NCI-H510A treated with DMSO at 0.1 percent for 48 hours (cell line): ENCODE measurements at regions not wholly inside any gene's neighbourhood (a gene's known extent, or its start where the extent isn't known, plus 50 kb on each side); places are given as distances from the start of the nearest gene placed in this dataset.

Experiments
- DNase-seq: peaks from one replicate; lab custom pipeline; 2025; lab: John Stamatoyannopoulos, UW

DNA sequence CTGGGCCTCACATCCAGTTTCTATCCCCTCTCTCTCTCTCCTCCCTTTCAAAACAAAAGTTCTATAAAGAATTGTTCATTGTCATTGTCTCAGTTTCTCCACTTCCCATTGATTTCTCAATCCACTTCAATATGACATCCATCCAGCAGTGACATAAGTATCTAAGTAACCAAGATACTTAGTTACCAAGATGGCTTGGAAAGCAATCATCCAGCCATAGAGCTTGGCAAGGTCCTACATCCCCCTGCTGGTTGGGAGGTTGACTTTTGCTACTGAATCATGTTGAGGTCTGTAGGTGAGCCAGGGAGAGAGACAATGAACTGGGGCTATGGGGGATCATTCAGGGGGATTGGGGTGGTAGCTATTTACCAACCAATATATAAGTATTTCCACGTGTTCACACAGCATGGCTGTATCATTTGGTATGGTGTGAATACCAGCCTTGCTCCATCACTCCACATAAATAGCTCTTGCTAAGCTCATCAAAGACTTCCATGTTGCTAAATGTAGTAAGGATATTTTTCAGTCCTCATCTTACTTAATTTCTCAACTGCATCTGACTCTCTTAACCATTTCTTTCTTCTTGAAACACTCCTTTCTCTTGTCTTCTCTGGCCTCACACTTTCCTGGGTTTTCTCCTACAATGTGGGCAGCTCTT, 58.8 kb upstream of the NTRK3 start:
- DNase-seq: no peak

DNA sequence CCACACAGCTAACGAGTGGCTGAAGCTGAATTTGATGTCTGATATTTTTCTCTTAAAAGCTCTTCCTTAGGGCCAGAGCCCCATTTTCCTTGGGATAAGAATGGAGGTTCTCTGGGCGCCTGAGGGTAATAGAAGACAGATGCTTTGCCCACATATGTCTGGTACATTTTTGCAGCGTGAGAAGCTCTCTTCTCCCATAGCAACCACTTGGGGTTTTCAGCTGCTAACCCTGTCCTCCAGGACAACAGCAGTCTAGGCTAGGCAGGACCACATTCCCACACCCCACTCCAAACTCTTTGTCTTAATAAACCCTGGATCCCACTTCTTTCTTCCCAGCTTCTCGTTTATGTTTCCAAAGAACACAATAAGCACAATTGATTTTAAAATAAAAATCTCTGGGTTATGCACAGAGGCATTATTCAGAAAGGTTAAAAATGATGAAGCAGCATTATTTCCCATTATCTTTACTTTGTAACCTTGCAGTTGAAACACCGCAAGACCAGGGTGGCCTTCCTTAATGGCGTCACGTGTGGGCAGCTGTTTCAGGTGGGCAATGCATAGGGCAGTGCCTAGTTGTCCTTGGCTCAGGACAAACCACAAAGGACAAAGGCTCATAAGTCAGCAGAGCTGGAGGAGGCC, 56.5 kb upstream of the NTRK3 start:
- DNase-seq: no peak

DNA sequence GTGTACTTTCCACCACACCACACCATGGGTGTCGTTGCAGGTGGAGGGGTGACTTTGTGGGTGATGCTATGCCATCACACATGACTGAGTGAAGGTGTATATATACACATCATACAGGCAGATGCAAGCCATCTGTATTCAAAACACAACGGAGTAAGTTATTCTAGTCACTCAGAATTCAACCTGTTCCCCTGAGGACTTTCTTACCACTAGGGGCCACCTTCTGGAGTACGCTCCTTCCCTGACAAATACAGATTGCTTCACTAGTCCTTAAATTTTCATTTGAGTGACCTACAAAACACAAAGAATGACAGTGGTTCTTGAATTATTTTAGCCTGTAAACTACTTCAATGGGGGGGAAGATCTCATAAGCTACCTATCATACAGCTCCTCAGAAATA, 52.8 kb upstream of the NTRK3 start:
- no peak for DNase-seq

DNA sequence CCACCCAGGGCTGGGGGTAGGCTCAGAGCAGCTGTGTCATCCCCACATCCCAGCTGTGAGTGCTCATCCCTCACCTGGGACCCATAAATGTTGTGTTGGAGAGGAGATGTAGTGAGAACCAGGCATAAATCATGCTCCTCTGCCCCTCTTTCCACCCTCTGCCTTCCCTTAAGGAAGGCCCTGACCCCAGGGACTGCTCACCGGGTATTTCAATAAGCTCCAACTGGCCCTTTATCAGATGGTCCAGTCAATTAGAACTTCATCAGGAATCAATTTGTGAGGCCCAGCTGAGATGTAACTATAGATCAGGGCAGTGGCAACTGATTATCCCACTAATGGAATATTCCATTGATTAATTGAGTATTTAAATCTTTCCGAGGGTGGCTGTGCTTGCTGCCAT, 50.8 kb upstream of the NTRK3 start:
- no peak for DNase-seq
